ENCODE measurements at regions not wholly inside any gene's neighbourhood (a gene's known extent, or its start where the extent isn't known, plus 50 kb on each side); places are given as distances from the start of the nearest gene placed in this dataset.

GRCh38 chr6:90656325-90656724 is 69.5 kb upstream of the MAP3K7 start:
- TF ChIP-seq EP300 (conservative IDR thresholded peaks at IDR 0.05; ENCODE audit: poor library complexity, severe bottlenecking) (peak; percentile 17), CTCF (IDR thresholded peaks at IDR 0.05; ENCODE audit: poor library complexity, severe bottlenecking) (no peak), TAF1 (IDR thresholded peaks at IDR 0.05; ENCODE audit: low read depth) (no peak), RAD21 (conservative IDR thresholded peaks at IDR 0.05) (no peak), MXI1 (conservative IDR thresholded peaks at IDR 0.05; ENCODE audit: poor library complexity, severe bottlenecking) (no peak), SMC3 (conservative IDR thresholded peaks at IDR 0.05; ENCODE audit: poor library complexity) (no peak), EZH2 (IDR thresholded peaks at IDR 0.05; ENCODE audit: borderline replicate concordance, insufficient read depth, low read length, poor library complexity, severe bottlenecking) (no peak), REST (IDR thresholded peaks at IDR 0.05; ENCODE audit: borderline replicate concordance) (no peak)
